T follicular helper cell (primary cell): ENCODE measurements at regions not wholly inside any gene's neighbourhood (a gene's known extent, or its start where the extent isn't known, plus 50 kb on each side); places are given as distances from the start of the nearest gene placed in this dataset.

Experiments
- DNase-seq: peaks from one replicate; pipeline ENCODE4 v3.0.0-alpha.2; 2020; ENCODE audit warnings: low read depth

- no peak for DNase-seq
These were observed 521.9 kb downstream of the KLF5 start for GRCh38 chr13:73580513-73581267.

- DNase-seq: no peak
These were observed 520.9 kb downstream of the KLF5 start for GRCh38 chr13:73579574-73580274.

- DNase-seq: no peak
These were observed 519.6 kb downstream of the KLF5 start for GRCh38 chr13:73578251-73578875.

GRCh38 chr13:73576291-73576690 lies 517.5 kb downstream of the KLF5 start:
- no peak for DNase-seq

- DNase-seq: no peak
These were observed 514.0 kb downstream of the KLF5 start for GRCh38 chr13:73572824-73573223.

- no peak for DNase-seq
These were observed 512.6 kb downstream of the KLF5 start for GRCh38 chr13:73571376-73571775.

GRCh38 chr13:73556902-73557301 lies 498.1 kb downstream of the KLF5 start:
- DNase-seq: no peak

GRCh38 chr13:73556128-73556527 lies 497.3 kb downstream of the KLF5 start:
- no peak for DNase-seq

GRCh38 chr13:73551736-73552135 lies 492.9 kb downstream of the KLF5 start:
- DNase-seq: no peak

- DNase-seq: no peak
These were observed 490.9 kb downstream of the KLF5 start for GRCh38 chr13:73549717-73550116.

- DNase-seq: no peak
These were observed 489.6 kb downstream of the KLF5 start for GRCh38 chr13:73548449-73548848.

- DNase-seq: no peak
These were observed 488.4 kb downstream of the KLF5 start for GRCh38 chr13:73547239-73547638.

- DNase-seq: no peak
These were observed 485.4 kb downstream of the KLF5 start for GRCh38 chr13:73544175-73544574.

- no peak for DNase-seq
These were observed 483.6 kb downstream of the KLF5 start for GRCh38 chr13:73542446-73542845.

GRCh38 chr13:73536865-73537264 lies 478.1 kb downstream of the KLF5 start:
- DNase-seq: no peak

- DNase-seq: no peak
These were observed 476.5 kb downstream of the KLF5 start for GRCh38 chr13:73535341-73535740.

GRCh38 chr13:73532987-73533510 lies 474.2 kb downstream of the KLF5 start:
- DNase-seq: no peak

GRCh38 chr13:73532582-73532981 lies 473.8 kb downstream of the KLF5 start:
- no peak for DNase-seq

- no peak for DNase-seq
These were observed 472.2 kb downstream of the KLF5 start for GRCh38 chr13:73531014-73531413.

- no peak for DNase-seq
These were observed 464.1 kb downstream of the KLF5 start for GRCh38 chr13:73522937-73523336.

GRCh38 chr13:73521985-73522524 lies 463.2 kb downstream of the KLF5 start:
- no peak for DNase-seq

- DNase-seq: no peak
These were observed 462.5 kb downstream of the KLF5 start for GRCh38 chr13:73521290-73521624.
